HepG2 (cell line): ENCODE measurements at regions not wholly inside any gene's neighbourhood (a gene's known extent, or its start where the extent isn't known, plus 50 kb on each side); places are given as distances from the start of the nearest gene placed in this dataset.

Experiments used
- ATAC-seq: fragments of 200-7000 bp; cut with Tn5 transposase; 3 replicates; pipeline ENCODE4 v1.9.1; 2020; ENCODE audit warnings: mild to moderate bottlenecking, moderate library complexity
- BruUV-seq: library from RNA; stranded (reverse); fragments of 400-500 nt; replicated peaks from 2 replicates; lab custom pipeline; 2021; lab: Mats Ljungman, UMichigan
- CTCF ChIA-PET: fragments of 300-600 bp; formaldehyde crosslinking; extraction: SDS; loops from one replicate; lab custom pipeline; 2021; ENCODE audit warnings: low total read pairs, inconsistent platforms, low intra/inter-chr PET ratio; lab: Yijun Ruan, JAX
- POLR2A ChIA-PET: fragments of 350-600 bp; sonication (Branson Sonifier 250); formaldehyde crosslinking; loops from one replicate; lab custom pipeline; 2020; ENCODE audit warnings: antibody characterized with exemption, inconsistent platforms; lab: Yijun Ruan, JAX
- DNase-seq: peaks from one replicate; pipeline ENCODE4 v3.0.0-alpha.2; 2015; ENCODE audit warnings: low spot score
- FAIRE-seq: peaks from 3 replicates; lab custom pipeline; 2011; peaks lifted over from hg19 to GRCh38; lab: Jason Lieb, UNC
- H2AFZ ChIP-seq: one replicate; pipeline ENCODE4 v1.6.1; 2011; ENCODE audit warnings: low read length, inconsistent platforms
- H3K27ac ChIP-seq: fragments of 300-600 bp; 3 replicates; pipeline ENCODE4 v1.8.0; 2011; ENCODE audit warnings: mixed run types, mild to moderate bottlenecking, mixed read lengths, low read length, inconsistent platforms; ENCODE audit not compliant: insufficient read depth; ENCODE audit errors: extremely low read length
- H3K27me3 ChIP-seq, 2 experiments: fragments of 200-600 bp in 1 of 2; 2 replicates in 1 of 2; 3 replicates in 1 of 2; pipeline versions ENCODE4 v1.6.0 to v1.8.0; 2011; ENCODE audit warnings: low read length in 2 of 2, mild to moderate bottlenecking in 2 of 2, moderate library complexity in 2 of 2, inconsistent platforms in 1 of 2; ENCODE audit not compliant: insufficient read depth in 2 of 2, control insufficient read depth in 1 of 2
- H3K36me3 ChIP-seq, 2 experiments: fragments of 200-600 bp in 1 of 2; replicated peaks in 1 of 2; 2 replicates in 1 of 2; 3 replicates in 1 of 2; pipeline versions ENCODE4 v1.5.1 to v1.8.0; 2011; ENCODE audit warnings: low read length in 2 of 2, inconsistent platforms in 1 of 2; ENCODE audit not compliant: insufficient read depth in 2 of 2, control insufficient read depth in 1 of 2
- H3K4me1 ChIP-seq: 2 replicates; pipeline ENCODE4 v1.5.1; 2012; ENCODE audit warnings: low read length, inconsistent platforms; ENCODE audit not compliant: insufficient read depth
- H3K4me2 ChIP-seq: 2 replicates; pipeline ENCODE4 v1.6.0; 2011; ENCODE audit warnings: low read depth, low read length, inconsistent platforms
- H3K4me3 ChIP-seq, 3 experiments: fragments of 200-600 bp in 1 of 3; sonication (generic), shearing (Covaris generic) in 1 of 3; replicated peaks in 1 of 3; 2 replicates each; pipeline ENCODE4 v1.5.1; 2011 to 2016; ENCODE audit warnings: low read length in 3 of 3, inconsistent platforms in 2 of 3, low read depth in 2 of 3, mild to moderate bottlenecking in 2 of 3, control low read depth in 1 of 3, mixed read lengths in 1 of 3; ENCODE audit not compliant: insufficient read depth in 1 of 3
- H3K79me2 ChIP-seq: one replicate; pipeline ENCODE4 v1.6.1; 2011; ENCODE audit warnings: low read length, inconsistent platforms; ENCODE audit not compliant: insufficient read depth
- H3K9ac ChIP-seq: 2 replicates; pipeline ENCODE4 v1.6.0; 2011; ENCODE audit warnings: mild to moderate bottlenecking, low read depth, low read length, inconsistent platforms; ENCODE audit not compliant: insufficient read depth
- H3K9me3 ChIP-seq: 2 replicates; pipeline ENCODE4 v1.5.1; 2012; ENCODE audit warnings: mild to moderate bottlenecking, low read length
- H4K20me1 ChIP-seq: 2 replicates; pipeline ENCODE4 v1.6.0; 2011; ENCODE audit warnings: inconsistent platforms, mild to moderate bottlenecking, low read length, moderate library complexity; ENCODE audit not compliant: insufficient read depth
- AGO2 ChIP-seq: fragments of 200-400 bp; formaldehyde crosslinking; optimal IDR thresholded peaks from 2 replicates; pipeline ENCODE3; 2017; ENCODE audit warnings: mild to moderate bottlenecking, low read depth, low read length, moderate library complexity
- EEA1 ChIP-seq: sonication (generic); formaldehyde crosslinking; IDR thresholded peaks from 2 replicates; pipeline ENCODE4 v1.5.1; 2020; ENCODE audit warnings: mild to moderate bottlenecking, missing genetic modification reagents, borderline replicate concordance
- ETV6 ChIP-seq: sonication (generic); formaldehyde crosslinking; conservative IDR thresholded peaks from 2 replicates; pipeline ENCODE4 v1.4.0; 2020; ENCODE audit warnings: missing genetic modification reagents
- KAT2B ChIP-seq: fragments of 150-350 bp; IDR thresholded peaks from 2 replicates; pipeline ENCODE4 v1.6.1; 2014; ENCODE audit warnings: low read depth, low read length, borderline replicate concordance
- KMT2B ChIP-seq: IDR thresholded peaks from 2 replicates; pipeline ENCODE4 v1.6.1; 2016; ENCODE audit warnings: missing genetic modification reagents, missing compliant biosample characterization
- MBNL3 ChIP-seq: fragments of 250-450 bp; sonication (Bioruptor Pico); conservative IDR thresholded peaks from 2 replicates; pipeline ENCODE4 v1.8.0; 2022; ENCODE audit warnings: mild to moderate bottlenecking, inconsistent platforms
- MEIS1 ChIP-seq: sonication (generic); formaldehyde crosslinking; IDR thresholded peaks from 2 replicates; pipeline ENCODE4 v1.9.0; 2021; ENCODE audit warnings: mild to moderate bottlenecking, missing genetic modification reagents, moderate library complexity, borderline replicate concordance
- MIXL1 ChIP-seq: IDR thresholded peaks from 2 replicates; pipeline ENCODE4 v1.6.1; 2016
- PRMT3 ChIP-seq: sonication (generic); formaldehyde crosslinking; IDR thresholded peaks from 2 replicates; pipeline ENCODE4 v1.8.1; 2022; ENCODE audit warnings: low read depth, mild to moderate bottlenecking, moderate library complexity, missing genetic modification reagents, borderline replicate concordance
- RARG ChIP-seq: sonication (generic); formaldehyde crosslinking; IDR thresholded peaks from 2 replicates; pipeline ENCODE4 v1.4.0; 2020; ENCODE audit warnings: low read depth, mild to moderate bottlenecking, missing genetic modification reagents
- SIN3A ChIP-seq: IDR thresholded peaks from 2 replicates; pipeline ENCODE4 v1.6.1; 2011; ENCODE audit warnings: low read depth, mild to moderate bottlenecking, control low read depth, low read length, borderline replicate concordance
- SIX4 ChIP-seq: sonication (generic); formaldehyde crosslinking; IDR thresholded peaks from 2 replicates; pipeline ENCODE4 v1.4.0; 2020; ENCODE audit warnings: missing genetic modification reagents
- ZFP36L1 ChIP-seq: sonication (generic); formaldehyde crosslinking; IDR thresholded peaks from 2 replicates; pipeline ENCODE4 v1.8.0; 2022; ENCODE audit warnings: mild to moderate bottlenecking, missing genetic modification reagents, moderate library complexity
- ZNF136 ChIP-seq: sonication (generic); formaldehyde crosslinking; IDR thresholded peaks from 2 replicates; pipeline ENCODE4 v1.8.1; 2022; ENCODE audit warnings: low read depth, mild to moderate bottlenecking, moderate library complexity, missing genetic modification reagents
- ZNF143 ChIP-seq: sonication (generic); formaldehyde crosslinking; IDR thresholded peaks from 2 replicates; pipeline ENCODE4 v1.4.0; 2020; ENCODE audit warnings: missing genetic modification reagents
- ZNF280D ChIP-seq: sonication (generic); formaldehyde crosslinking; IDR thresholded peaks from 2 replicates; pipeline ENCODE4 v1.5.1; 2020; ENCODE audit warnings: mild to moderate bottlenecking, missing genetic modification reagents
- ZNF383 ChIP-seq: sonication (generic); formaldehyde crosslinking; IDR thresholded peaks from 2 replicates; pipeline ENCODE4 v1.4.0; 2020; ENCODE audit warnings: missing genetic modification reagents, mild to moderate bottlenecking, borderline replicate concordance
- ZNF501 ChIP-seq: sonication (generic); formaldehyde crosslinking; IDR thresholded peaks from 2 replicates; pipeline ENCODE4 v1.5.1; 2020; ENCODE audit warnings: mild to moderate bottlenecking, moderate library complexity, missing genetic modification reagents
- ZNF615 ChIP-seq: sonication (generic); formaldehyde crosslinking; IDR thresholded peaks from 2 replicates; pipeline ENCODE4 v1.5.0; 2020; ENCODE audit warnings: mild to moderate bottlenecking, missing genetic modification reagents, borderline replicate concordance
- ZNF703 ChIP-seq: sonication (generic); formaldehyde crosslinking; IDR thresholded peaks from 2 replicates; pipeline ENCODE4 v1.5.1; 2020; ENCODE audit warnings: missing genetic modification reagents, mild to moderate bottlenecking, moderate library complexity, borderline replicate concordance
- ZNF879 ChIP-seq: sonication (generic); formaldehyde crosslinking; IDR thresholded peaks from 2 replicates; pipeline ENCODE4 v1.8.1; 2023; ENCODE audit warnings: missing genetic modification reagents
- ZSCAN31 ChIP-seq: sonication (generic); formaldehyde crosslinking; IDR thresholded peaks from 2 replicates; pipeline ENCODE4 v1.5.0; 2020; ENCODE audit warnings: low read depth, mild to moderate bottlenecking, missing genetic modification reagents
- ZSCAN9 ChIP-seq: IDR thresholded peaks from 2 replicates; pipeline ENCODE4 v1.6.1; 2016; ENCODE audit warnings: borderline replicate concordance
- WGBS: methylation state at CpG from one replicate; pipeline ENCODE4 v1.1.6; 2017; ENCODE audit warnings: low lambda C conversion rate; 5-methylcytosine and 5-hydroxymethylcytosine counted together
- in situ Hi-C: cut with HindIII; loops from 2 replicates; pipeline ENCODE4 v1.10.0; 2017; ENCODE audit warnings: low pct_unique_long_range_greater_than_20kb; ENCODE audit not compliant: extremely low pct_ligation_motif_present
- intact Hi-C: fragments of 100-400 bp; cut with micrococcal nuclease; formaldehyde crosslinking; loops from one replicate; pipeline ENCODE4 v1.10.0; 2022; ENCODE audit not compliant: unreplicated experiment
- TF ChIP-seq, protein P1 (sequence below): sonication (generic); formaldehyde crosslinking; IDR thresholded peaks from 2 replicates; pipeline ENCODE4 v1.8.1; 2023; ENCODE audit warnings: mild to moderate bottlenecking, missing genetic modification reagents, borderline replicate concordance

GRCh38 chr2:145724311-145724898 is 1204.5 kb upstream of the ZEB2 start (continued):
- TF ChIP-seq MIXL1 (no peak), AGO2 (no peak), ZNF143 (CRISPR knock-in tag) (no peak)
- TF ChIP-seq, protein P1, sequence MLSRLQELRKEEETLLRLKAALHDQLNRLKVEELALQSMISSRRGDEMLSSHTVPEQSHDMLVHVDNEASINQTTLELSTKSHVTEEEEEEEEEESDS (CRISPR knock-in tag), result no peak

GRCh38 chr2:145723872-145724271 is 1204.0 kb upstream of the ZEB2 start:
- H3K4me1 ChIP-seq, result peaks cover 9% of the 10 kb centered on the region
- 31% methylated on average over 5 of the region's 5 CpGs for WGBS
- in situ Hi-C loops (no loop called here), intact Hi-C loops (no loop called here)
- DNase-seq (no peak), ATAC-seq (no peak), FAIRE-seq (no peak)
- TF ChIP-seq PRMT3 (CRISPR knock-in tag) (no peak), SIN3A (no peak), EEA1 (CRISPR knock-in tag) (no peak), ZNF136 (no peak), MEIS1 (no peak), ZNF615 (CRISPR knock-in tag) (no peak), MBNL3 (CRISPR knock-in tag) (no peak), ZSCAN31 (CRISPR knock-in tag) (no peak), RARG (CRISPR knock-in tag) (no peak), ZNF383 (no peak), KMT2B (CRISPR knock-in tag) (no peak), ZNF280D (CRISPR knock-in tag) (no peak), ZNF703 (no peak), SIX4 (CRISPR knock-in tag) (no peak), ZSCAN9 (CRISPR knock-in tag) (no peak), KAT2B (no peak), ZNF879 (CRISPR knock-in tag) (no peak), ETV6 (CRISPR knock-in tag) (no peak), ZFP36L1 (CRISPR knock-in tag) (no peak), ZNF501 (no peak)
- ChIA-PET POLR2A (no interaction called here), CTCF (no interaction called here)
- no peaks in the 10 kb centered on the region for H3K36me3 ChIP-seq
- peak overlapping the region; percentile 47 for H3K4me2 ChIP-seq
- H2AFZ ChIP-seq, result peak overlapping the region; percentile 32
- no peaks in the 10 kb centered on the region for H3K27me3 ChIP-seq
- H3K27ac ChIP-seq, result no peak overlapping the region
- no peak overlapping the region for H3K9ac ChIP-seq
- H3K4me3 ChIP-seq, result no peak overlapping the region
- no peaks in the 10 kb centered on the region for H3K9me3 ChIP-seq
- BruUV-seq, result no TSS peak
- no peaks in the 10 kb centered on the region for H4K20me1 ChIP-seq
- no peaks in the 10 kb centered on the region for H3K79me2 ChIP-seq
